SU-DHL-6 (cell line): ENCODE measurements at regions not wholly inside any gene's neighbourhood (a gene's known extent, or its start where the extent isn't known, plus 50 kb on each side); places are given as distances from the start of the nearest gene placed in this dataset.

Experiments used
- CTCF ChIP-seq: fragments of 200-600 bp; sonication (generic); IDR thresholded peaks from one replicate; pipeline ENCODE4 v1.5.1; 2017; ENCODE audit warnings: antibody characterized with exemption, mild to moderate bottlenecking, low read length, moderate library complexity; ENCODE audit not compliant: insufficient read depth, poor library complexity, severe bottlenecking
- EZH2phosphoT487 ChIP-seq: fragments of 200-600 bp; sonication (generic), shearing (Covaris generic); conservative IDR thresholded peaks from 2 replicates; pipeline ENCODE4 v1.6.1; 2018; ENCODE audit warnings: mild to moderate bottlenecking, antibody characterized with exemption, low read length, moderate library complexity, mixed read lengths

- no peak for TF ChIP-seq CTCF
- no peak for TF ChIP-seq EZH2phosphoT487
These were observed 100.2 kb upstream of the OR4C13 start for GRCh38 chr11:49851971-49852389.
